Ishikawa (cell line): ENCODE measurements at regions not wholly inside any gene's neighbourhood (a gene's known extent, or its start where the extent isn't known, plus 50 kb on each side); places are given as distances from the start of the nearest gene placed in this dataset.

Source experiments
- CEBPB ChIP-seq: IDR thresholded peaks from 2 replicates; pipeline ENCODE4 v1.6.1; 2012
- CREB1 ChIP-seq: IDR thresholded peaks from 2 replicates; pipeline ENCODE4 v1.6.1; 2012; ENCODE audit warnings: low read depth
- EGR1 ChIP-seq: IDR thresholded peaks from 2 replicates; pipeline ENCODE4 v1.6.1; 2012
- EP300 ChIP-seq: IDR thresholded peaks from 2 replicates; pipeline ENCODE4 v1.6.1; 2012; ENCODE audit warnings: borderline replicate concordance
- FOXM1 ChIP-seq: IDR thresholded peaks from 2 replicates; pipeline ENCODE4 v1.6.1; 2012; ENCODE audit warnings: low read depth, borderline replicate concordance
- MAX ChIP-seq: IDR thresholded peaks from 2 replicates; pipeline ENCODE4 v1.6.1; 2012
- NFIC ChIP-seq: IDR thresholded peaks from 2 replicates; pipeline ENCODE4 v1.6.1; 2012
- RAD21 ChIP-seq: IDR thresholded peaks from 2 replicates; pipeline ENCODE4 v1.6.1; 2012; ENCODE audit warnings: low read depth
- REST ChIP-seq: IDR thresholded peaks from 2 replicates; pipeline ENCODE4 v1.6.1; 2012; ENCODE audit warnings: low read depth, mild to moderate bottlenecking
- TAF1 ChIP-seq: IDR thresholded peaks from 2 replicates; pipeline ENCODE4 v1.6.1; 2012; ENCODE audit warnings: low read depth, mild to moderate bottlenecking
- TCF12 ChIP-seq: IDR thresholded peaks from 2 replicates; pipeline ENCODE4 v1.6.1; 2012; ENCODE audit warnings: low read depth
- TEAD4 ChIP-seq: IDR thresholded peaks from 2 replicates; pipeline ENCODE4 v1.6.1; 2012
- USF1 ChIP-seq: IDR thresholded peaks from 2 replicates; pipeline ENCODE4 v1.6.1; 2012
- YY1 ChIP-seq: IDR thresholded peaks from 2 replicates; pipeline ENCODE4 v1.6.1; 2012; ENCODE audit warnings: low read depth
- ZBTB7A ChIP-seq: IDR thresholded peaks from 2 replicates; pipeline ENCODE4 v1.6.1; 2012; ENCODE audit warnings: low read depth

- TF ChIP-seq YY1, result no peak
- TF ChIP-seq TCF12, result no peak
- no peak for TF ChIP-seq NFIC
- TF ChIP-seq EP300, result no peak
- no peak for TF ChIP-seq CREB1
- no peak for TF ChIP-seq EGR1
Observed at GRCh38 chr20:51082988-51083387, 60.1 kb upstream of the KCNG1 start.

- TF ChIP-seq NFIC (no peak), MAX (no peak), CREB1 (no peak), TCF12 (no peak), FOXM1 (no peak), YY1 (no peak), EGR1 (no peak), REST (no peak), TEAD4 (no peak)
Observed at GRCh38 chr20:51080516-51080915, 57.6 kb upstream of the KCNG1 start.

GRCh38 chr20:51079488-51079887 lies 56.6 kb upstream of the KCNG1 start:
- TF ChIP-seq TEAD4 (no peak), NFIC (no peak), TAF1 (no peak), EP300 (no peak), CREB1 (no peak), TCF12 (no peak), ZBTB7A (no peak), USF1 (no peak), YY1 (no peak), EGR1 (no peak), REST (no peak), MAX (no peak), CEBPB (no peak), FOXM1 (no peak), RAD21 (no peak)

GRCh38 chr20:51077686-51078060 lies 54.8 kb upstream of the KCNG1 start:
- TF ChIP-seq EP300 (no peak), EGR1 (no peak), MAX (no peak), TCF12 (no peak), CREB1 (no peak), NFIC (no peak), ZBTB7A (no peak), YY1 (no peak), CEBPB (no peak), TAF1 (no peak), FOXM1 (no peak), TEAD4 (no peak), REST (no peak), RAD21 (no peak), USF1 (no peak)
